ENCODE measurements at regions not wholly inside any gene's neighbourhood (a gene's known extent, or its start where the extent isn't known, plus 50 kb on each side); places are given as distances from the start of the nearest gene placed in this dataset.

GRCh38 chr21:16070207-16070651, 340.4 kb downstream of the USP25 start:
- TF ChIP-seq CTCF (IDR thresholded peaks at IDR 0.05 in 4 of 5, conservative IDR thresholded peaks at IDR 0.05 in 1 of 5) (no peak), POLR2A (IDR thresholded peaks at IDR 0.05) (no peak)

Data from gastrocnemius medialis (tissue), 4 donors.